ENCODE measurements at regions not wholly inside any gene's neighbourhood (a gene's known extent, or its start where the extent isn't known, plus 50 kb on each side); places are given as distances from the start of the nearest gene placed in this dataset.
"Not testable (repeated sequence)": the region's sequence is repeated elsewhere in the genome, so short reads cannot be mapped to it uniquely, and the experiment has no call there.

DNA sequence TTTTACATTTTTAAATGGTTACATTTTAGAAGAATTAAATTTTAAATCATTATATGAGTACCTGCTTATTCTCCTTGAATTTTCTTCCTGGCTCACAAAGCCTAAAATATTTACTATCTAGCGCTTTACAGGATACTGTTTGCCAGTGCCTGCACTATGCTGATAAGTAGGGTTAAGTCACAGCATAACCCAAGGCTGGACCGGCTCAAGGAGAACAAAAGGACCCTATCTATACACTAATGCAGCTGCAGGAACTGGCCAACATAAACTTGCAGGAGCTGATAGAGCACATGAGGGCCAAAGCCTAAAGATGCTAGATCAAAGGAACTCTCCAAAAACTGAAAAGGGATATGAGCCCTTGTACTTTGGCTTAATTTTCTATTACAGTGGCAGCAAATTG, 1086.9 kb upstream of the TMPRSS15 start:
- DNase-seq (ENCODE audit: low read depth in 4 of 4, low spot score in 1 of 4), result no peak

DNA sequence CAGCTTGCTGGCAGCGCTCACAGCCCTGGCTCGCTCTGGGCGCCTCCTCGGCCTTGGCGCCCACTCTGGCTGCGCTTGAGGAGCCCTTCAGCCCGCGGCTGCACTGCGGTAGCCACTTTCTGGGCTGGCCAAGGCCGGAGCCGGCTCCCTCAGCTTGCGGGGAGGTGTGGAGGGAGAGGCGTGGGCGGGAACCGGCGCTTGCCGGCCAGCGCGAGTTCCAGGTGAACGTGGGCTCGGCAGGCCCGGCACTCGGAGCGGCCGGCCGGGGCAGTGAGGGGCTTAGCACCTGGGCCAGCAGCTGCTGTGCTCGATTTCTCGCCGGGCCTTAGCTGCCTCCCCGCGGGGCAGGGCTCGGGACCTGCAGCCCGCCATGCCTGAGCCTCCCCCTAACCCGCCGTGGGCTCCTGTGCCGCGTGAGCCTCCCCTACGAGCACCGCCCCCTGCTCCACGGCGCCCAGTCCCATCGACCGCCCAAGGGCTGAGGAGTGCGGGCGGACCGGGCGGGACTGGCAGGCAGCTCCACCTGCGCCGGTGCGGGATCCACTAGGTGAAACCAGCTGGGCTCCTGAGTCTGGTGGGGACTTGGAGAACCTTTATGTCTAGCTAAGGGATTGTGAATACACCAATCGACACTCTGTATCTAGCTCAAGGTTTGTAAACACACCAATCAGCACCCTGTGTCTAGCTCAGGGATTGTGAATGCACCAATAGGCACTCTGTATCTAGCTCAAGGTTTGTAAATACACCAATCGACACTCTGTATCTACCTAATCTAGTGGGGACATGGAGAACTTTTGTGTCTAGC, 1090.1 kb upstream of the TMPRSS15 start:
- DNase-seq (ENCODE audit: low read depth in 4 of 4, low spot score in 1 of 4), result not testable (repeated sequence)

DNA sequence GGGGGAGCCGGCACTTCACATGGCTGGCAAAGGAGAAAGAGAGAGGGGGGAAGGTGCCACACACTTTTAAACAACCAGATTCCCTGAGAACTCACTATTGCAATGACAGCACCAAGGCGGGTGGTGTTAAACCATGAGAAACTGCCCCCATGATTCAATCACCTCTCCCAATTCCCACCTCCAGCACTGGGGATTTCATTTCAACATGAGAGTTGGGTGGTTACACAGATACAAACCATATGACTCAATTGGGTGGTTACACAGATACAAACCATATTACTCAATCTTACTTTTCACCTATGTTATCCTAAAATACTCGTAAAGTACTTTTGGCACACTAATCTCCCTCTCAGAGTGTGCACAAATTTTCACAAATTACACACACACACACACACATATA, 1097.5 kb upstream of the TMPRSS15 start:
- DNase-seq (ENCODE audit: low read depth in 4 of 4, low spot score in 1 of 4), result no peak

DNA sequence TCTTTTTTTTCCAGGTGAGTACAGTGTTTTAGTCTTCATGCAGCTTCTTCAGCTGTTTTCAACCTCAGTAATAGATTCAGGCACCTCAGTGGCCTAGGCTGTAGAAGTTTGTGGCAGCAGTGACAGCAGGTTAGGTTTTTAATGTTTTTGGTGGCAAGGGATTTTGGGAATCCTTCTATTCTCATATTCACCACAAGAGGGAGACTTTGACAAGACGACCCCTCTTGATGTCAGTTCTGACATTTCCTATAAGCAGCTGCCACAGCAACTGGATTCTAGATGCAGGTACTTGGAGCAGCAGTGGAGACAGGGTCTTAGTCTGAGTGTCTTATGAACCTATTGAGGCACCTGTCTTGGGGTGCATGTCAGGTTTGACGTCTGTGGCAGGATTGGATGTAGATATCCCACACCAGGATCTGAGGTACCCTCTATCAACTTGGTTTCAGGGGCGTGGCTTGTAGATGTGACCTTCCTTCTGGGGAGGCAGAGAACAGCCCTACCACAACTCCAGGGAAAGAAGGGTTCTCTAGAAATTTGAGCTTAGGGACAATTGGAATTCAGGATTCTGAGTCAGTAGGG, 1104.2 kb upstream of the TMPRSS15 start:
- no peak for DNase-seq (ENCODE audit: low read depth in 4 of 4, low spot score in 1 of 4)

DNA sequence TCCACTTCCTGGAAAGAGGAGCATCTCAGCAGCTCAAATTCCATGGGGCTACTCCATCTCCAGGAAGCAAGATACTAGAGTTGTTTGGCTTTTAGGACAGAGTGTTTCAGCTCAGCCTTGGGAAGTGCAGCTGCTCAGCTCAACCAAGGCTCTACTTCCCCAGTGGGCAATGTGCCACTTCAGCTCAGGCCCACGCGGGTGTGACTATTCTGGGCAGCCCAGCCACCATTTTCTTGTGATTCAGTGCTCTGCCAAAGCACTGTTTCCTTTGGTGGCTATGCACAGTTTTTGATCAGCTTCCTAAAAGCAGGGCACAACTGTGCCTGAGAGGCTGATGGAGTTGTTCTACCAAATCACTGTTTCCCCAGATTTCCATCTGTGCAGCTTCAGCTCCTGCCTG, 1104.9 kb upstream of the TMPRSS15 start:
- no peak for DNase-seq (ENCODE audit: low read depth in 4 of 4, low spot score in 1 of 4)

DNA sequence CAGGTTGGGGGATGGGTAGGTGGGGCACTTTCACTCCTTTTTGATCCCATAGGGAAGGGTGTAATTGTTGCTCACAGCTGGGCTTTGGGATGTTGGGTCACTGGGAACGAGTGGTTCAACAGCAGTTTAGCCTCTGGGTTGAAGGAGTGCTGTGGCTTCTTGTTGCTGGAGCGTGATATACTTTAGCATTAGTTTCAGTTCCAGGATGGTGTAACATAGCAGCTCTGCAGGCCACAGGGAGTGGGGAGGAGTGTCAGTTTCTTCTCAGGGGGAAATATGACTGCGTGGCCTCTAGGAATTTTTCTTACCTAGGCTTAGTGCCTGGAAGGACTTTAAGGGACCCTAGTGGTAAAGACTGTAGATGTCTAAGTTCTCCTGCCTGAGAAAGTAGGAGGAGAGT, 1105.3 kb upstream of the TMPRSS15 start:
- no peak for DNase-seq (ENCODE audit: low read depth in 4 of 4, low spot score in 1 of 4)

DNA sequence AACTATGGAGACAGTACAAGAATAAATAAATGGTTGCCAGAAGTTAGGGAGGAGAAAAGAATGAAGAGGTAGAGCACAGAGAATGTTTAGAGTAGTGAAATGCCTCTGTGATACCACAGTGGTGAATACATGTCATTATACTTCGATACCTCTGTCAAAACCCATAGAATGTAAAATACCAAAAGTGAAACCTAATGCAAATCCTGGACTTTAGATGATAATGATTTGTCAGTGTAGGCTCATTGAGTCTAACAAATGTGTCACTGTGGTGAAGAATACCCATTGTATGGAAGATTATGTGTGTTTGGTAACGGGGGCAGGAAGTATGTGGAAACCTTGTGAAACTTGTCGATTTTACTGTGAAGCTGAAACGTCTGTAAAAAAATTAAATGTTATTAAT, 1106.5 kb upstream of the TMPRSS15 start:
- DNase-seq (ENCODE audit: low read depth in 4 of 4, low spot score in 1 of 4), result no peak

DNA sequence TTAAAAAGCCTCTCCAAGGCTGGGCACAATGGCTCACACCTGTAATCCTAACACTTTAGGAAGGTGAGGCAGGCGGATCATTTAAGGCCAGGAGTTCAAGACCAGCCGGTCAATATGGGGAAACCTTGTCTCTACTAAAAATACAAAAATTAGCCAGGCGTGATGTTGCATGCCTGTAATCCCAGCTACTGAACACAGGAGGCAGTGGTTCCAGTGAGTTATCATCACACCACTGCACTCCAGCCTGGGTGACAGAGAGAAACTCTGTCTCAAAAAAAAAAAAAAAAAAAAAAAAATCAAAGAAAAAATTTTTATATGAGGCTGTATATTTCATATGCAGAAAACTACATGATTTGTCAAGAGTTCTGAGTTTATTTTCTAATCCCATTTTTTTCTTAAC, 1107.1 kb upstream of the TMPRSS15 start:
- no peak for DNase-seq (ENCODE audit: low read depth in 4 of 4, low spot score in 1 of 4)

DNA sequence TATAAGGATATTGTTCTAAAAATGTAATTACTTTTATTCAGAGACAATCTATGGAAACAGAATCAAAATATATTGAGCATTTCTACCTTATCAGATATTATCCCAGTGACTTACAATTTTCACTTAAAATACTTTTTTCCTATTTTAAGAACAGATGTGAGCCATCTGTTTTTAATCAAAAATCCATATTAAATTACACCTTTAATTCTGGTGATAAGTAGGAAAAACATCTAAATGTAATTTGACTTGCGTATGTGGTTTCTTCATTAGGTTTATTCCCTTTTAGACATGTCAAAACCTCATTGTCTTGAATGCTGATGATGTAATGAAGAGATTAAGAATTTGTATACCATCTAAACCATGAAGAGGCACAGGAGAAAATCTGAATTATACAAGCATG, 1118.8 kb upstream of the TMPRSS15 start:
- no peak for DNase-seq (ENCODE audit: low read depth in 4 of 4, low spot score in 1 of 4)

DNA sequence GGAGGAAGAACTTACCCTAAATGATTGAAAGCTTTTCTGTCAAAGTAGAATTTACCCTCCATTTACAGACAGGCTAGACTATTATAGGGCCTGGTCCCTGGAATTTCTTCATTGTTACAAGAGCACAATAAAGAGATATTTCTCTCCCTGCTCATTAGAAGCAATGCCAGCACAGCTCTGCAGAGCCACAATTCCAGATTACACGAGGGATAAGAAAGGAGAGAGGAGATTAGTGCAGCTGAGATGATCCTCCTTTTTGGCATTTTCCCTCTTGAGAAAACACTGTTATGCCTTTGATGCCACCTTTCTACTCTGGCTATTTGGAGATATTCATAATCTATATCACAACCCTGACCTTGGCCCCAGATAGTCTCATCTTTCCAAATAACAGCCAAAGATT, 1119.5 kb upstream of the TMPRSS15 start:
- no peak for DNase-seq (ENCODE audit: low read depth in 4 of 4, low spot score in 1 of 4)

DNA sequence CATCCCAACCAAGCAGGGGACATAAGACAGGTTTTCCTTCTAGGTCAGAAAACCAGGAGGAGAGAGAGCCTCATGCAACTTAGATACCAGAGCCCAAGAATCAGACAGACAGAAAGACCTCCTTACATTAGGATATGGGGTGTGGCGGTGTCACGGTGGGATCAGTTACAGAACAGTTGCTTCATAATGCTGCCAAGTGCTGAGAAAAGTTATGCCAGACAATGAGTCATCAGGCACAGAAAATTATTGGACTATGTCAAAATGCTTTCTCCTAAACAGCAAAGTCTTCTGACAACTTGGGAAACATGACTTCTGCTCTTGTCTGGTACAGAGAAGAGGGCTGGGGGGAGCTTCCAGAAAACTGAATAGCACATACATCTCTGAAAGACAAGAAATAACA, 1120.2 kb upstream of the TMPRSS15 start:
- DNase-seq (ENCODE audit: low read depth in 4 of 4, low spot score in 1 of 4), result no peak

DNA sequence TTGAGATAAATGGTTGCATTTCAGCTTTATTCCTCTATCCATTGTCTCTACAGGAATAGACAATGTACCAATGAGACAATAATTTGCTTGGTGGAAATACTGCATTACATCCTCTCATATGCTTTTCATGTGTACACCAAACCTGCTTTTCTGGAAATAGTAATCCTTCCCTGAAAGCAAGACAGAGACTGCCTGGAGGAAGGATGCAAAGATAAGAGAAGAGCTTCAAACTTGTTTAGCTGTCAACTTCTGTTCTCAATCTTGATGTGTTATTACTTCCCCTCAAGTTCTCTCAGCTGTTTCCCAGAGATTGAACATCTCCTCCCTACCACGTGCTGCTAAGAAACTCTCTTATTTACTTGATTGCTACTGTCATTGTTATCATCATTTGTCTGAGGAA, 1125.4 kb upstream of the TMPRSS15 start:
- no peak for DNase-seq (ENCODE audit: low read depth in 4 of 4, low spot score in 1 of 4)

DNA sequence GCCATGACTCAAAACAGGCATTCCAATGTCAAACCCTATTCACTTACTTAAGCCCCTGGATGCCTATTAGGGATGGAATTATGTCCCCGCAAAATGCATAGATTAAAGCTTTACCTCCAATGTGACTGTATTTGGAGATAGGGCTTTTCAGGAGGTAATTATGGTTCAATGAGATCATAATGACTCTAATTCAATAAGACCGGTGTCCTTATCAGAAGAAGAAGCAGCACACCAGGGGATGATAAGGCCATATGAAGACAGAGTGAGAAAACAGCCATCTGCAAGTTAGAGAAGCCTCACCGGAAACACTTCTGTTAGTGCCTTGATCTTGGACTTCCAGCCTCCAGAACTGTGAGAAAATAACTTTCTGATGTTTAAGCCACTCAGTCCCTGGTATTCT, 1131.8 kb upstream of the TMPRSS15 start:
- no peak for DNase-seq (ENCODE audit: low read depth in 4 of 4, low spot score in 1 of 4)

DNA sequence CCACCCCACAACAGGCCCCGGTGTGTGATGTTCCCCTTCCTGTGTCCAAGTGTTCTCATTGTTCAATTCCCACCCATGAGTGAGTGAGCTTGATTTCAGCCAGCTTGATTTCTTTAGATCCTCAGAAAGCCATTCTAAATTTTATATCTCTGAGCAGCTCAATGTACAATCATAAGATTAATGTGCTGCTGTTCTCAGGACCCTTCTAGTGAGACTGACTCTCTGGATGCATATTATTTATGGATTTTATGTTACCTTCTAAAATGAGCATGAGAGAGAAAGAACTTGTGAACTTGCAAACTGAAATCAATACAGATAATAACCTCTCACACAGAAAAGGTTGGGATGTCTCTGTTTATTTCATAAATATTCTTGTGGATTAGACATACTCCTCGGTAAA, 1133.5 kb upstream of the TMPRSS15 start:
- no peak for DNase-seq (ENCODE audit: low read depth in 4 of 4, low spot score in 1 of 4)

DNA sequence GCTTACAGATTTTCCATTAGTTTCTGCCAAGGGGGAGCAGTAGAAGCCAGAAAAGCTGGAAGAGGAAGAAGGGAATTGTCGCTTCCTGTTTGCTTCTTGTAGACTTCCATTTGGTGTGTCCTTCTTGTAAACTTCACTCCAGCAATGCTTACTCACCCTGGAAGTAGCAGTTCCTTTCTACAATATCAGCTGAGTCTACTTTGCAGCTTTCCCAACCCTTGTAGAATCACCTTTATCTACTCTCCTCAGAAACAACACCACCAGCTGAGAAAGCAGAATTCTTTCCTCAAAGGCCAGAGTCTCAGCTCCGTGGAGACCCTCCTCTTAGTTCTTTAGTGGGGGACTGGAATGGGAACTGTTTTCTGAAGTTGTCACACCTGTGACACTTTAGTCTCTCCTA, 1136.7 kb upstream of the TMPRSS15 start:
- DNase-seq (ENCODE audit: low read depth in 4 of 4, low spot score in 1 of 4), result no peak

DNA sequence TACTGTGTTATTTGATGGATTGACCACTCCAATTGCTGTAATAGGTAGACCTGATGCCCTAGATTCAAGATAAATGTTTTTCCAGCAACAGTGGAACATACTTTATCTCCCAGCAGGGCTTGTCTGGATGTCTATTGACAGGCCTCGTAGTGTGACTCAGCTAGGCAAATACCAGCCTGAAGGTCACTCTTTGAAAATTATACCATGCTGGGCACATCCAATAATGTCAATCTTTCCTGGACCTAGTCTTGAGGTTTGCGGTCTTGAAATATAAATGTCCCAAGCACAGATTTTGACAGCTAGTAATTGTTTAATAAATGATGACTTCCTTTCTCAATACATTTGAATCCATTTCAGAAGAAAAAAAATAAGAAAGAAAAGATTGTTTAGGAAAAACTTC, 1138.0 kb upstream of the TMPRSS15 start:
- DNase-seq (ENCODE audit: low read depth in 4 of 4, low spot score in 1 of 4), result no peak

DNA sequence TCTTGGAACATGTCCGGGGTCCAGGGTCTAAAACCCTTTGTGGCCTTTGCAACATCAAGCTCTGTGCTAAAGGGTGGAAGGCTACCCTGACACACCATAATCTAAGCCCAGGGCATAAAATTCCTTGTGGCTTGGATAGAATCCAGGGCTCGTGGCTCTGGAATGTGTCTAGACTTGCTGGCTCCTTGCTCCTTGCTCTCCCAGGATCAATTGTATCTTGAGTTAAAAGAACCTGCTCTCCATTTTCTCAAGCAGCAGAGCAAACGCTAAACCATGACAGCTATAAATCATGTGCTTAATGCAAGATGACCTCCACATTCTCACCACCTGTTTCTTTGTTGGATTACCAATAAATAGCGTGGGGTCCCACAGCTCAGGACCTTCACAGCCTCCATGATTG, 1140.9 kb upstream of the TMPRSS15 start:
- not testable (repeated sequence) for DNase-seq (ENCODE audit: low read depth in 4 of 4, low spot score in 1 of 4)

DNA sequence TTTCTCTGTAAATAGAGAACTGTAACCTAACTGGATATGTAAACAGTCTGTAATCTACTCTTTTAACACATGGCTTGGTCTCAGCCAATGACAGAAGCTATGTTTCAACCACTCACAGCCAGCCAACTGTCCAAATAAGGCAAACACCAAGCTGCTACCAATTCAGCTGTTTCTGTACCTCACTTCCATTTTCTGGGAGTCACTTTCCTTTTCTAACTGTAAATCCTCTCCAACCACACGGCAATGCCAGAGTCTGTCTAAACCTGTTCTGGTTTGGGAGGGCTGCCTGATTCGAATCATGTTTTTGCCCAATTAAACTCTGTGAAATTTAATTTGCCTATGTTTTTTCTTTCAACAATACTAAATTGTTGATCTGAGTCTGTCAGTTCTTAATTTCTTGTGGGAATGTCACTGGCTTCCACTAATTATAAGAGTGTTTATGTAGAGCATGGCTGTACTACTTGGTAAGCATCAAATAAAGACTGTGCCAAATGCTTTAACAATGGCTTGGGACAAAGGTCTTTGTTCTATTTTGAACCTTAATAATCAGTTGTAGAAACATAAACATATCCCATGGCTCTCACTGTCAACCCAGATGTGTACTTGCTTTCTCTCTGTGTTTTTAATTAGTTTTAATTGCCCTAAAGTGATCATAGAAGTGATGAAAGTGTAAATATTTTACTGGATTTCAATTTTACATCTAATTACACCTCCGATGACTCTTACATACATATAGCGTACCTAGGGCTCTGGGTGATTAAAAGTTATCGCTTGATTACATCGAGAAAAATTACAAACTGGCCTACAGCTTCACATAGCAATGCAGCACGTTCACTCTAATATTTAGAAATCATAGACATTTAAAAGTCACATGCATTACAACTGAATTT, 1144.6 kb upstream of the TMPRSS15 start:
- no peak for DNase-seq (ENCODE audit: low read depth in 4 of 4, low spot score in 1 of 4)

DNA sequence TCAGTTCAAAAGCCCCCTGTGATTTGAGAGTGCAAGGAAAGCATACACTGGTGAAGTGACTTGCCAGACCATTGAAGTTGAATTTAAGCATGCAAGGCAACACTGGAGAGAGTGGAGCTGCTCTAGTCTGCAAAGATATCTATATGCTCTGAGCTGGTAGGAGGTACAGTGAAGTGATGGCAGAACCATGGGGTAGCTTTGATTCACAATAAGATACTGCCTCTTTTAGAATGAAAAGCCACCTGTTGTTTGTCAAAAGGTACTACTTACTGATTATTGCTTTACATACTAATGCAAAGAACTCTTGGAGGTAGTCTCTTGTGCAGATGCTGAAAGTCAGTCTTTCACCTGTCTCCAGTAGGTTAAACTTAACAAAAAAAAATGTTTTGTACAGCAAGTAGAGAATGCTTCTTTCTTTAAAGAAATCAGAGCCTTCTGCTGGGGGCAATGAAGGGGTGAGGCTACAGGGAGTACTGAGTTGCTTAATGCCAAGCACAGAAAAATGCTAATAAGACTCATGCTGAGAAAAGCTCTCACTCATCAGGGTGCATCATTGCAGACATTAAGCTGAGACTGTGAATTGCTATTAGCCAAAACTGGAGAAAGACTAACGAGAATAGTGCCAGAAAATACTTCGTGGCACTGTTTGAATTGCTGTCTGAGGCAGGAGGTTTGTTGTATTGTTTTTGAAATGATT, 1150.5 kb upstream of the TMPRSS15 start:
- DNase-seq (ENCODE audit: low read depth in 4 of 4, low spot score in 1 of 4), result no peak

DNA sequence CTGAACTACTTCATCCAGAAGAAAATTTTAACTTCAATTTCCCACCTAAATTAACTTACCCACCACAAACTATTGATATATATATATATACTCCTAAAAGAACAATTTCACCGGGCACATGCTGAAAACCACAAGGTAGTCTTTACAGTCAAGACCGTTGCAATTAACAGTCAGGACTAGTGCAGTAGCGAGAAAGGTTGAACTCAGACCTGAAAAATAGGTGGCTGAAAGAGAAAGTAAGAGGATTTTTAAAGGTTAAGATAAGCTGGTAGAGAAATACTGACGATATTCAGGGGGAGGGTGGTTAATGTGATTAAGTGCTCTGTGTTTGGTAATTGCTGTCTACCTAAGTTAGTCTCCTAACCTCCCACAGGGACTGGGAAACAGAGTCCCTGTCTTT, 1153.5 kb upstream of the TMPRSS15 start:
- no peak for DNase-seq (ENCODE audit: low read depth in 4 of 4, low spot score in 1 of 4)

DNA sequence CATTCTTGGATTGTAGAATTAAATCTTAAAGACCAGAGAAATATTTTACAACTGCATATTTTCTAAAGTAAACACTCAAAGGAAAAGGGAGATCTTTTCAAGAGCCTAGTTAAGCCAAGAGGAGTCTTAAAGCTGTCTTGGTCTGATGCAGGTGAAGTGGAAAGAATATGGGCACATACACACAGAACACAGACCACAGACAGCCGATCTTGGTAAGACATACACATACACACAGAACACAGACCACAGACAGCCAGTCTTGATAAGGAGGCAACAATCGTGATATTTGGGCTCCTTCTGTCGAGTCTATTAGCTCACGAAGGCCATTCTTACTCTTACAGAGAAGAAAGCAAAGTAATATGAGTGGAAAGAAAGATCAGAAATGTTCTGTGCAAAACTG, 1153.9 kb upstream of the TMPRSS15 start:
- no peak for DNase-seq (ENCODE audit: low read depth in 4 of 4, low spot score in 1 of 4)

DNA sequence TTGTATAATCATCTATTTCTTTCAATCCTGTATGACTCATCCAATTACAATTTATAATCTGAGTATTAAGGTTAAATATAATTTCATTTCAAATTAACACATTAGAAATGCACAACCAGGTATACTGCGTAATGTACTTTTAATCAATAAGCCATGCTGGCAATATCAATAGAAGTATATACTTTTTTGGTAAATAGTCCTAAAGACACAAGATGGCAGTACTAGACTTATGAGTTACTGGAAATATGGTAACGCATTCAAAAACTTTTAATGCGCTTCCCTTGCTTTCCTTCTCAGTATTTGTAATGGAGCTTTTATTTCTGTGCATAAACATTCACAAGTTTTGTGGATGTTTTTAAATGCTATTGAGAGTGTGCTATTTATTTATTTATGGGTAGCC, 1162.0 kb upstream of the TMPRSS15 start:
- DNase-seq (ENCODE audit: low read depth in 4 of 4, low spot score in 1 of 4), result no peak

Data from stimulated activated CD4-positive, alpha-beta T cell treated with anti-CD3 and anti-CD28 coated beads, Interleukin-1b, Interleukin-23, amount 100 ng/mL, for 24 hours (primary cell).